CD4-positive, alpha-beta T cell treated with Interleukin-4 for 4 hours (primary cell): ENCODE measurements at regions not wholly inside any gene's neighbourhood (a gene's known extent, or its start where the extent isn't known, plus 50 kb on each side); places are given as distances from the start of the nearest gene placed in this dataset.

Source experiments
- DNase-seq: peaks from one replicate; pipeline ENCODE4 v3.0.0-alpha.2; 2020

GRCh38 chrX:40175511-40176350 is 78.0 kb upstream of the BCOR start:
- DNase-seq: peak; percentile 81

GRCh38 chrX:40174854-40175510 is 77.2 kb upstream of the BCOR start:
- no peak for DNase-seq

GRCh38 chrX:40174001-40174853 is 76.5 kb upstream of the BCOR start:
- peak; percentile 50 for DNase-seq

- DNase-seq: no peak
Observed at GRCh38 chrX:40173143-40174000, 75.6 kb upstream of the BCOR start.

GRCh38 chrX:40172401-40173142 is 74.8 kb upstream of the BCOR start:
- no peak for DNase-seq

- no peak for DNase-seq
Observed at GRCh38 chrX:40171513-40172400, 74.0 kb upstream of the BCOR start.

GRCh38 chrX:40170830-40171512 is 73.2 kb upstream of the BCOR start:
- DNase-seq: no peak

- peak; percentile 88 for DNase-seq
Observed at GRCh38 chrX:40169193-40170101, 71.7 kb upstream of the BCOR start.

GRCh38 chrX:40168480-40169011 is 70.8 kb upstream of the BCOR start:
- DNase-seq: no peak

- DNase-seq: no peak
Observed at GRCh38 chrX:40167850-40168479, 70.2 kb upstream of the BCOR start.

- no peak for DNase-seq
Observed at GRCh38 chrX:40167233-40167849, 69.6 kb upstream of the BCOR start.

- DNase-seq: no peak
Observed at GRCh38 chrX:40166582-40166981, 68.8 kb upstream of the BCOR start.

GRCh38 chrX:40165861-40166260 is 68.1 kb upstream of the BCOR start:
- DNase-seq: no peak

- no peak for DNase-seq
Observed at GRCh38 chrX:40165206-40165605, 67.4 kb upstream of the BCOR start.

GRCh38 chrX:40164751-40165150 is 67.0 kb upstream of the BCOR start:
- DNase-seq: no peak

- no peak for DNase-seq
Observed at GRCh38 chrX:40158036-40158706, 60.4 kb upstream of the BCOR start.
